VCaP (cell line): ENCODE measurements at regions not wholly inside any gene's neighbourhood (a gene's known extent, or its start where the extent isn't known, plus 50 kb on each side); places are given as distances from the start of the nearest gene placed in this dataset.
"Not testable (repeated sequence)": the region's sequence is repeated elsewhere in the genome, so short reads cannot be mapped to it uniquely, and the experiment has no call there.

ENCODE experiments used
- H3K27ac ChIP-seq: fragments of 450-650 bp; 2 replicates; pipeline ENCODE4 v1.5.1; 2017
- CTCF ChIP-seq: fragments of 450-650 bp; conservative IDR thresholded peaks from 2 replicates; pipeline ENCODE4 v1.5.1; 2017; ENCODE audit warnings: mild to moderate bottlenecking, moderate library complexity

DNA sequence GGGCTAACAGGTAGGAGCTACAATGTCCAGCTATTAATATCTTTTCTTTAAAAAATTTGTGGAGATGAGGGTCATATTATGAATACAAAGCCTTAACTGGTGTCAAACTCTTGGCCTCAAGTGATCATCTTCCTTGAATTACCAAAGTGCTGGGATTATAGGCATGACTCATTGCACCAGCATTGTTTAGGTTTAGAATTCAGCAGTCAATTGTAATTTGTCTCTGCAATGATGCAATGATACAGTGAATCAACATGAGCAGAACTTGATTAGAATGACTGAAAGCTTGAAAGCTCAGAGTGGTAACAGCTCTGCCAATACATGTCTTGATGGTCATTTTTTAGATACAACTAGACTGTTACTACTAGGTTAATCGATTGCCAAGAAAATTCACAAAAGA lies 752.8 kb upstream of the MIR17HG start:
- TF ChIP-seq CTCF = no peak
- H3K27ac ChIP-seq = no peak overlapping the region

DNA sequence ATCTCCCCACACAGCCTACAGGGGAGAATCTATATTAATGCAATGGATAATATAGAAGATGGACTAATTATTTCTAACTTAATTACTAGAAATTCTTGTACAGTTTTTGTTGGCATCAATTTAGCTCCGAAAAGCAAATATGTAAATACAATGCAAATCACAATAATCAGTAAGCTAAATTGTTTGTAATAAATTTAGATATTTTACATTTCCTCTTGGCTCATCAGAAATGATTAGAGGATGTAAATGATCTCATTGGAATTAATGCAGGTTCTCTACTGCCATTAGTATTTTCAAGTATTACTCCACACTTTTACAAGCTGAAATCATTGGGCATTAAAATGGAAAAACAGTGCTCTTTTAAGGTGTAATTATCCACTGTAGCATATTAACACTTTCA lies 741.8 kb upstream of the MIR17HG start:
- no peak for TF ChIP-seq CTCF
- H3K27ac ChIP-seq = no peak overlapping the region

DNA sequence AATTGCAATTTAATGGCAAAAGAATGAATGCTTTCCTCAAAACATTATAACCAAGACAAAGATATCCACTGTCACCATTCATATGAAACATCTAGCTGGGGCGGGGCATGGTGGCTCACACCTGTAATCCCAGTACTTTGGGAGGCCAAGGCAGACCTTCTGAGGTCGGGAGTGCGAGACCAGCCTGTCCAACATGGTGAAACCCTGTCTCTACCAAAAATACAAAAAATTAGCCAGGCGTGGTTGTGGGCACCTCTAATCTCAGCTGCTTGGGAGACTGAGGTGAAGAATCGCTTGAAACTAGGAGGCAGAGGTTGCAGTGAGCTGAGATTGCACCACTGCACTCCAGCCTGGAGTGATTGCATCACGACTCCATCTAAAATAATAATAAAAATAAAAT lies 740.6 kb upstream of the MIR17HG start:
- not testable (repeated sequence) for H3K27ac ChIP-seq

DNA sequence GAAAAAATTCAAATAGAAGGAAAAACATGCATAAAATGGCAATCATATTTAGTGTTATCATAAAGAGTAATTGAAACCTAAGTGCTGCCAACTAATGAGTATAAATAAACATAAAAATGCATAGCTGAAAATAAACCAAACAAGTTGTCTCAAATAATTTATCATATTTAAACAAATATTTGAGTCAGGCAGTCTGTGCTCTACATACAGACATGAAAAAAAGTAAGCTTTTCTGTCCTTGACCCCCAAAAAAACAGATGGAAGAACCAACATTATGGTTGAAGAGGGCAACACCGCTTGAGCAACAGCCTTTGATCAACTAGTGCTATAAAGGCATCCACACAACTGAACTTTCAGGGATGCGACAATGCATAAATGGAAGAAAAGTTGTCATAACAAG lies 735.1 kb upstream of the MIR17HG start:
- H3K27ac ChIP-seq = no peak overlapping the region
- TF ChIP-seq CTCF = no peak

DNA sequence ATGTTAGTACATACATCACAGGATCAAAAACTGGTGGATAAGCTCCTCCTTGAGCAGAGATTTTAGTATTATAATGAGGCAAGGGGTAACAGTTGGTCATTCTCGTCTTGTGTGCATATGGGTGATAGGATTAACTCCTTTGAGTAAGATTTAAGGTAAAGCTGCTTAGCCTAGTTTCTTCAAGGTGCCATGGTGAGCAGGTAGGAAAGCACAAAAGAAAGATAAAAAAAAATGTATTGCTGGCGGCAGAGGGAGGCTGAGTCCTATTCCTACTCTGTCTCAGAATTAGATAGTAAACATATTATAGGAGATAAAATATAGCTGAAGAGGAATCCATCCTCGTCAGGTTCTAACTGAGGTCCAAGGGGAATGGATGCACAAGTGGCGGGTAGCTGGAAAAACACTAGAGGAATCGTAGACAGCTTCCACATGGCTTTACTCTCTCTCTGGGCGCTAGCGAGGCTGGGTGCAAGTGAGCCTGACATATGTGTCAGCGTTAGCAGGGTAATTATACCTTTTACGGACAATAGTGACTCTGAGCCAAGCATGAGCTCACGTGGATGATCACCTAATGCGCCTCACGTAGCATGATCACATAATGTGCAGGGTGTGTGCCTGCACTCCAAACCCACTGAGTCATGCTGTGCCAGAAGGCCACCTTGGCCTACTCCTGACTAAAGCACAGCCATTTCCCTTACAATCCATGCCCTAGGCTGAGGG lies 734.3 kb upstream of the MIR17HG start:
- H3K27ac ChIP-seq = no peak overlapping the region
- TF ChIP-seq CTCF = no peak

DNA sequence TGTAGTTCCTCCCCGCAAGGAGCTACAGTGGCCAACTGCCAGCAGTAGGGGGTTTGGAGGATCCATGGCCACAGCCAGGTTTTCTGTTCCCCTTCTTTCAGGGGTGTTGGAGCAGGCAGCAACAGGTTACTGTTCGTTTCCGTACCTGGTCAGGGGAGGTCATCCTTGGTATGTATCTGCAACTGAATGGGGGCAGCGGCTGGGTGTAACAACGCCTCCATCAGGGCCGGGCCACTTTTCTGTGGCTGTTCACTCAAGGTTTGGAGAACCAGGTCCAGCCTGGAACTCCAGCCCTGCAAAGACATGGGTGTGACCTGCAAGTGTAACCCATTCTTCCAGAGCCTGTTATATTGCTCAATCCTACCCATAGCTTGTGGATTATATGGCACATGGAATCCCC lies 732.3 kb upstream of the MIR17HG start:
- no peak for TF ChIP-seq CTCF
- H3K27ac ChIP-seq = no peak overlapping the region

GRCh38 chr13:90615767-90616166 lies 731.7 kb upstream of the MIR17HG start:
- TF ChIP-seq CTCF = no peak
- no peak overlapping the region for H3K27ac ChIP-seq

DNA sequence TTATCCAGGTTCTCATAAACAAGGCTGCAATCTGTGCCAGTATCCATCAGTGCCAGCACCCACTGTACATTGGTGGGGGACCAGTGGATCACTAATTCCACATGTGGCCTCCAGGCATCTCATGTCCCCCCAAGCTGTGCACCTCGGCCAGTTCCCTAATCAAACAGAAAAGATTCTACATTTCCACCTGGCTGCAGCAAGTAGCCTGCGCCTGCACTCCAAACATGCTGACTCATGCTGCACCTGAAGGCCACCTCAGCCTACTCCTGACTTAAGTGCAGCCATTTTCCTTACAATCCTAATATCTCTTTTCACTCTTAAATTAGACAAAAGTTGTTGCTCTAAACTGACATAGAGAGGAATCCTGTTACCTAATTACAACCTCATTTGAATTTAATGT lies 729.4 kb upstream of the MIR17HG start:
- TF ChIP-seq CTCF = no peak
- H3K27ac ChIP-seq = no peak overlapping the region
